GM12892 (cell line): ENCODE measurements at regions not wholly inside any gene's neighbourhood (a gene's known extent, or its start where the extent isn't known, plus 50 kb on each side); places are given as distances from the start of the nearest gene placed in this dataset.

Experiments used
- DNase-seq: peaks from one replicate; pipeline ENCODE4 v3.0.0; 2011; ENCODE audit not compliant: insufficient read length
- FAIRE-seq: peaks from 2 replicates; lab custom pipeline; 2011; peaks lifted over from hg19 to GRCh38; lab: Jason Lieb, UNC
- POLR2A ChIP-seq: IDR thresholded peaks from 2 replicates; pipeline ENCODE4 v1.6.1; 2011; ENCODE audit warnings: low read depth, low read length, control low read depth
- POLR2AphosphoS5 ChIP-seq: IDR thresholded peaks from 2 replicates; pipeline ENCODE4 v1.6.1; 2011; ENCODE audit warnings: low read depth, low read length, control low read depth
- TAF1 ChIP-seq: IDR thresholded peaks from 2 replicates; pipeline ENCODE4 v1.6.1; 2011; ENCODE audit warnings: low read depth, mild to moderate bottlenecking, control low read depth, low read length, borderline replicate concordance

DNA sequence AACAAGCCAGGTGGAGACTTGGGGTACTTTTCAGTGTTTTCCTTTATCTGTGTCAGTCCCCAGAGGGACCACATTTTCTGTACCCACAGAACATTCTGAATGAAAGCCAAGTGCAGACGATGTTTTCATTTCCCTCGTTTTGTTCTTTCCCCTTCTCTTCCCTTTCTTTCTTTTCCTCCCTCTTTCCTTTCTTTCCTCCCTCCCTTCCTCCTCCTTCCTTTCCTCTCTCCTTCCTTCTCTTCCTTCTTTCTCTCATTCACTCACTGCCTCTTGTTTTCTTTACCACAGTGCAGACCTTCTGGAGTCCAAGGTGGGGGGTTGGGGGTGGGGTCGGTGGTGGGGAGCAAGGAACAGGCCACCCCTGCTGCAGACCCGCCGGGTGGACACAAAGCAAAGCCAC lies 141.4 kb upstream of the MKI67 start:
- FAIRE-seq: no peak
- no peak for TF ChIP-seq TAF1
- TF ChIP-seq POLR2A: no peak
- TF ChIP-seq POLR2AphosphoS5: no peak

DNA sequence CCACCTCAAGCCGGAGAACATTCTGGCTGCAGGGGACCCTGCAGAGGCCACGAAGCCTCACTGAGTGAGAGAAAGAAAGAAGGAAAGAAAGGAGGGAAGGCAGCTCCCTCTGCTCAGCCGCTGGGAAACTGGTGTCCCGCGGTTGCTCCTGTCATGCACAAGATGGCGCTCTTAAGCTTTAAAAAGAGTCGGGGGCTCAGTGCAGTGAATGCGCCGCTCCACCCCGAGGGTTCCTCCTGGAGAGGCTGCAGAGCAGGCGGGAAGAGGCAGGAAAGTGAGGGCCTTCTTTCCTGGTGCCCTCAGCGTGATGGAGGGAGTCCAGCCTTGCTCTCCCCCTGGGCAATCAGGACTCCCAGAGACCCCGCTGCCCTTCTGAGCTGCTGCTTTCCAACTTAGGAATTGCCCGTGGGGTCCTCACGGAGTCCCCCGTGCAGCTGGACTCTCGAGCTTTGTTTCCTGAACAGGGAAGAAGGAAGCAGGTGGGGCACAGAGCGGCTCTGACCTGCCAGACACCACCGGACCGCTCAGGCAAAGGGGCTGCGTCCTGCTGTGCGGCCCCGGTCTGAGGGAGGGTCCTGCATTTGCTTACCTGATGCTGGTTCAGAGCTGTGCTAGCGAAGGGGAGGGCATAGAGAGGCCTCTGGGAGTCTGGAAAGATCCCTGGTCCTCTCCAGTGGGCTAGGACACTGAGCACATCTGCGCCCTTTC lies 141.9 kb upstream of the MKI67 start:
- FAIRE-seq: no peak
- DNase-seq: no peak
- TF ChIP-seq POLR2A (no peak), TAF1 (no peak), POLR2AphosphoS5 (no peak)

More for the DNA sequence above, 141.4 kb upstream of the MKI67 start:
- DNase-seq: no peak

DNA sequence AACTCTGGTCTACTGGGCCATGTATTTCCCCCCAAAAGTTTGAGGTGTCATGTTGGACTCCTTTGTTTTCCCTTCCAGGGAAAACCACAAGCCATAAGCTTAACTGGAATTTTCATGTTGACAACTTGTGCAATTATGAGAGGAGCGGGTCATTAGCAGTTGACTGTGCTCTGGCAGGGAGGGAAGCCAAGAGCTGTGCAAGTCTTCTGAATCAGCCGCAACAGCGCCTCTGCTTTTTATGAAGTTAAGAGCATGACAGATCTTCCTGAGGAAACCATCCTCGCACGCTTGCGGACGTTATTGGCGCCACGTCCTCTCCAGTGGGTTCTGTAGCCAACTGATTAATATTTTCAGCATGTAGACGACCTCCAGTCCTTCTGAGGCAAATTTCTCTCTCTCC lies 148.7 kb upstream of the MKI67 start:
- FAIRE-seq (no peak), DNase-seq (no peak)
- TF ChIP-seq POLR2AphosphoS5 (no peak), POLR2A (no peak), TAF1 (no peak)

DNA sequence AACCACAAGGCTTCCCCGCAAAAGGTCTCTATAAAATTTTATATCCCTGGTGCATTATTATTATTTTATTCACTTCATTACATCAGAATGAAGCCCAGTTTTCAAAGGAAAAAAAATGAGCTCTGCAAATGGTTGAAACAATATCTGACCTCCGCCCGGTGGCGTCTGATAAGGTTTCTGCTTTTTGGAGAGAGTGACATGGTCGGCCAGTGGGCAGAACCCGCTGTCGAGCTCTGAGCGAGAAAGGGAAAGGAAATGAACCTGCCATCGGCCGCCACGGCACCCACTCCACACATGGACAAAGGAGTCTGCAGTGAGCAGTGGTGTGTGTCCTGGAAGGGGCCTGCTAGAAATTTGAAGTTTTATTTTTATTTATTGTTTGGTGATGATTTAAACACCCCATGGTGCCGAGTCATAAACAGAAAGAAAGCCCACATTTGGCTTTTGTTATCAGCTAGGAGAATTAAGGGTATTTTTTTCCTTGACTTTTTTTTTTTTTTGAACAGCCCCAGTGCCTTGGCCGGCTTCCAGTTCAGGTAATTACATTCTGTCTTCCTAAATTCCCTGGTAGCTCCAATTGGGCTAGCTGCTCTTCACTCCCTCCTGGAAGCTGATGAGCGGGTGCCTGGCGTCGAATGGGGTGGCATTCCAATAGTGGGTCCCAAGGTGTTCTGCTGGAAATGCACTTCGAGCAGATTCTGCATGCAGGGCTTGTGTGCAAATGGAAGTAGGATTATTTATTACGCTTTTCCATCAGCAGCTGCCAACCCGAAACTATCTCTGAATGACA lies 149.4 kb upstream of the MKI67 start:
- TF ChIP-seq TAF1 (no peak), POLR2AphosphoS5 (no peak), POLR2A (no peak)
- FAIRE-seq: no peak
- no peak for DNase-seq

DNA sequence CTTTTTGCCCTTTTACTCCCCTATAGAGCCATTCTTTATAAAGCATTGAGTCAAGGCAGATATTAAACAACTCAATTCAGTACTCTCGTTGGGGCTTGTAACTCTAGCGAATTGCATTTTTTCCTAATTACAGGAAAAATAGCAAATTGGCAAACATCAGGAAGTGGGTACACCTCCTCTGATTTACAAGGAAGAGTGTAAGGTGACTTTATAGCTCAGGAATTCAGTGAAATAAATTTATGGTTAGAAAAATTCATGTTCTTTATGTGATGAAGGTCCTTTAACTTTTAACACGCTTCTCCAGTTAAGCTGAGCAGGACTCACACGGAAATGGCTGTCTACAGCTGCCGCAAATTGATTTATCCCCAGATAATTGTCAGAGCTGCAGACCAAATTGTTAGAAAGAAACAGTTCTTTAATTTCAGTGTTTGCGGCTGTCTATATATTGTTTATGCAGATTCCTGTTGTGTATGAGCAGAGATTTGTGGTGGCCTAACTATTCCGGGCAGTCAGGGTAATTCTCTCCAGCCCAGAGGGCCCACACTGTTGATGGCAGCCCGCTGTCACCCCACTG lies 151.1 kb upstream of the MKI67 start:
- FAIRE-seq: no peak
- no peak for DNase-seq
- TF ChIP-seq POLR2A (no peak), POLR2AphosphoS5 (no peak), TAF1 (no peak)

DNA sequence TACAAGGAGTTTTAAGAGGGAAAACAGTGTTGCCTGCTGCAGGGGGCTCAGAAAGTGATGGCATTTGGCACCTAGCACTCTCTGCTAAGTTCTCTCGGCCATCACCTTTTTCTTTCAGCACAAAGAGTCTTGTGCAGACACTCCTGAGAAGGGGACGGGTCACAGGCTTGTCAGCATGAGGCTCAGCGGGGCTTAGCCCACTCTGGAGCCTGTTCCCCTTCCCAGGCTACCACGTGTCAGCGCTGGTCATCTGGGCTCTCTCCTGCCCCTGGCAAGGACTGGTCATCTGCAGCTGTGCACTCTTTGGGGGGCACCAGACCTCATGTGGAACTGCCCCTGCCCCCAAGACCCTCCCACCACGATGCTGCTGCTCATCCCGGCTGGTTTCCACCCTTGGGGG lies 152.1 kb upstream of the MKI67 start:
- FAIRE-seq: no peak
- no peak for DNase-seq
- no peak for TF ChIP-seq TAF1
- no peak for TF ChIP-seq POLR2A
- no peak for TF ChIP-seq POLR2AphosphoS5

DNA sequence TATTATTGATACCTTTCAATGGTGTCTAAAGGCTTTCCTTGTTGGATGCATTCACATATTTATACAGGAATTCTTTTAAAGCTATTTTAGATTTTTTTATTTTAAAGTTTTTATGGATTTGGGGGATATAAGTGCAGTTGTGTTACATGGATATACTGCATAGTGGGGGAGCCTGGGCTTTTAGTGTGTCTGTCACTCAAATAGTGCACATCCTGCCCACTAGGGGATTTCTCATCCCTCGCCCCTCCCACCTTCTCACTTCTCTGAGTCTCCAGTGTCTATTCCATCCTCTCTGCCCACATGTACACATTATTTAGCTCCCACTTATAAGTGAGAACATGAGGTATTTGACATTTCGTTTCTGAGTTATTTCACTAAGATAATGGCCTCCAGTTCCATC lies 154.0 kb upstream of the MKI67 start:
- FAIRE-seq (no peak), DNase-seq (no peak)
- TF ChIP-seq POLR2A (no peak), POLR2AphosphoS5 (no peak), TAF1 (no peak)

DNA sequence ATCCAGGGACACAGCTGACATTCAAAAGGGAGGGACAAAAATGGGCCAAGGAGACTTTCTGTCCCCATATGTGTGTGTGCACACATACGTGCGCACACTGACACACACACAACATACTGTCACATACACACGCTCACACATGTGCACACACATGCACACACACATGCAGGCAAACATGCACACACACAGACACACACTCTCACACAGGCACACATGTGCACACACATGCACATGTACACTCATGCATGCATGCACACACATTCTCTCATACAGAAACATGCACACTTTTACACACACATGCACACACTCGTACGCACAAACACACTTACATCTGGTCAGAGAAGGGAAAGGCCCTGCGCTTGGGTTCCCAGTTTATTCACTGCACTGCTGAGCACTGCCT lies 155.1 kb upstream of the MKI67 start:
- DNase-seq: no peak
- TF ChIP-seq POLR2A (no peak), TAF1 (no peak), POLR2AphosphoS5 (no peak)
- no peak for FAIRE-seq

DNA sequence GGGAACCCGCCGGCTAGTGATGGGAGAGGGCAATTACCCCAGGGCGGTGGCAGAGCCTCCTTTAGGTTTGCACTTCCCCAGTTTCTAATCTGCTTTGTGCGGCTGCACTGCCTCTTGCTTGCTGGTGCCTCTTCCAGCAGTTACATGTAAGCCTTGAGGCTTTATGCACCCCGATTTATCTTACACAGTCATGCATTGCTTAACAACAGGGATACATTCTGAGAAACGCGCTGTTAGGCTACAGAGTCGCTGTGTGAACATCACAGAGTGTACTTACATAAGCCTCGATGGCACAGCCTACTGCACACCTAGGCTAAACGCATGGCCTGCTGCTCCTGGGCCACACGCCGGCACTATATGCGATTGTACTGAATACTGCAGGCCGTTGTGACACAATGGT lies 155.6 kb upstream of the MKI67 start:
- no peak for DNase-seq
- TF ChIP-seq POLR2AphosphoS5 (no peak), TAF1 (no peak), POLR2A (no peak)
- no peak for FAIRE-seq

DNA sequence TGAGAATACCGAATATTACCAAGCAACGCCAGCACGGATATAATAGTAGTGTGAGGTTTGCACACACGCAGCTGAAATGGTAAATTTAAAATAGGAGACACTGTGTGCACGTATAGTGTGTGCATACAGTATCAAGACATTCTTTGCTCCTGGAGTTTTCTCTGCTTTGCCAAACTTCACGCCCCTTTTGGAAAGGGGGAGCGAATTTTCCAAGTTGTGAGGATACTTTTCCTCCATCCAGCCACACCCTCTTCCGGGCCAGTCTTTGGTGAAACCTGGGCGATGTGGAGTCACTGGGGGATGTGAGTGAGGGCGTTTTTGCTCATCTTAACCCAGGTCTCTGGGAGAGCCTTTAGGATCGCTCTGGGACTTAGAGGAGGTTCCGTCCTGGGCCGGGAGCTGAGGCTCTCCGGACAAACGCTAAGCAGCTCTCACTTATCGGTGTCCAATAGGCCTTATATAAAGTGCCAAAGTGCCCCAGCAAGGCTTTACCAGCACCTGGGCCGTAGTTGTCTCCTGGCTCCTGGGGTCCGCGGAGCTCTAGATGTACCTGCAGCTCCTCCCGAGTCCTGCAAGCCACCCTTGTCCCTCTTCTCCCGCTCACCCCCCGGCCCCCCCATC lies 160.0 kb upstream of the MKI67 start:
- FAIRE-seq: no peak

DNA sequence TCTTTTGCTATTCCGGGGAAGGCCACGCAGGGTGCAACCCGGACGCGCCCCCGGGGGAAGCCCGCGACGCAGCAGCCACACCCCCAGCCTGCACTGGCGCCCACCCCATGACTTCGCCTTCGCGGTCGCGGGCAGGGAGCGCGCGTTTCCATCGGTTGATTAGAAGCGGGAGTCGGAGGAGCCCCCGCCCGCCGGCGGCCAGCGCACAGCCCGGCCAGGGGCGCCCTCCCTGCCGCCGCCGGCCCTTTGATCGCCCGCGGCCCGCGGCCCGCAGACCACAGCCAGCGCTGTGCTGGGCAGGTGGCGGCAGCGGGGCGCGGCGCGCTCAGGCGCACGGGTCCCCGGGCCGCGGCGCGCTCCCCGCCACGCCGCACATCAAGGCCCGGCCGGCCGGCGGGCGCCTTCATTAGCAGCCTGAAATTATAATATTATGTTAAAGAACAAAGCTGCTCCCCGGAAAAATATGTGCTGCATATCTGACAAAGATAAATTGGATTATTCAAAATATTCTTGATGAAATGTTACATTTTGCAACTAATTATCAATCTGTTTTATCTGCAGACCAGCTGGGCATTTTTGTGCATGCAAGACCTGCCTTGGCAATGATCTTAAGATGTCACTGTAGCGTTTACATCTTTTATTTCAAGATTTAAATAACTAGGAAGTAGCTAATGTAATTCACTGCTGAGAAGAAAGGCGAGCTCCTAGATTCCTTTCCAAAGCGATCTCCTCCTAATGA lies 160.7 kb upstream of the MKI67 start:
- TF ChIP-seq TAF1 (no peak), POLR2A (no peak), POLR2AphosphoS5 (no peak)
- DNase-seq: no peak

More for the DNA sequence above, 160.0 kb upstream of the MKI67 start:
- TF ChIP-seq TAF1: no peak
- no peak for TF ChIP-seq POLR2AphosphoS5
- no peak for TF ChIP-seq POLR2A
- no peak for DNase-seq

More for the DNA sequence above, 160.7 kb upstream of the MKI67 start:
- no peak for FAIRE-seq
